NCI-H524 treated with DMSO at 0.1 percent for 48 hours (cell line): ENCODE measurements at regions not wholly inside any gene's neighbourhood (a gene's known extent, or its start where the extent isn't known, plus 50 kb on each side); places are given as distances from the start of the nearest gene placed in this dataset.

Experiments used
- DNase-seq: peaks from one replicate; lab custom pipeline; 2025; lab: John Stamatoyannopoulos, UW

DNA sequence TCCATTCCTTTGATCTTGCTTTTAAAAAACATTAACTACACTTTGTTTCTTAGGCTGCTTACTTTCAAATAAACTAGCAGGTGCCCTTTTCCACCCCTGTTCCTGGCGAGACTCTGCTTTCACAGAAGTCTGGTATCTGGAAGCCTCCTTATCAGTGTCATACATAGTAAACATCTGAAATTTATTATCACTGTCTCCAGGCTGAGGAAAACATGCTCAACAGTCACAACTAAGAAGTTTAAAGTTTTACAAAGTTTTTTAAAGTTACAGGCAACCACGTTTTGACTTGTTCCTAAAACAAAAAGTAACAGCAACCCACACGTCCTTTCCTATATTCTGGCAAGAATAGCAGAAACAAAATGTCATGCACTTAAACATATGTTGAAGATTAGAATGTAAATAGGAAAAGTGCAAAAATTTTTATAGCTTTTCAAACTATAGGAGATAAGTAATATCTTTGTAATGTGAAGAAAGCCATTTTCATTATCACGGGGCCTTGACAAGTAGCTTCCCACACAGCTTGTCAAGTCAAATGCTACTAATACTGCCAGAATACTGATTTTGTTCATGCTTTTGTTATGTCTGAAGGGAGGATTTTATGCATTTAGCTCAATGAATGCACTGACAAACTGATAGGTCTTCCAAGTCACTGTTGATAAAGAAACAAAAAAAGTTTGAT is 275.2 kb upstream of the KCNMB2 start:
- no peak for DNase-seq

DNA sequence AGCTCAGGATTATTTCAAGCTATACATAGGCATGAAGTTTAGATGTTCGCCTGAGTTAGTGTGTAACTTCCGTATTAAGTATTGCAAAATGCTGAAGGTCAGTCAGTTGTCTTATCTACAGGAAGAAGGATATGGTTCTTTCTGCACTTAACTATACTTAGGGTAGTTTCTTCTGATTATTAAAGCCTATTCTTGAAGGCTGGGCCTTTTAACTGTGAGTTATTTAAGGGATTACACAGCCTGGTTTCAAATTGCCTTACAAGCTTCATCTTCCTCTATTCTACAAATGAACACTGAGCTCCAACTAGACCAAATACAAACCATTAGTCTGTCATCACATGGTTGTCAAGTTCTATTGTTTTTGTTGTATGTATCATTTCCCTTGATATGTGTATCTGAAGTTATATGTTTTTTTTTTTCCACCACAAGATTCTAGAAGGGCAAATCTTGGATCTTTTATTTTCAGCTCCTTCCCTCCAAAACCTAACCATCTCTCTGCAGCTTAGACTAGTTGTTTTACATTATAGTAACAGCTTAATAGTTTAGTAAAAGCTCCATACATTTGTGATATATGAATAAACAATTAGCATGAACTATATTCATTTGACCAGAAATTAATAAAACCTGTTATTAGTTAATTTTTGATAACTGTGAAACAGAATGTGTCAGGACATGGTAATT is 272.9 kb upstream of the KCNMB2 start:
- DNase-seq = no peak

DNA sequence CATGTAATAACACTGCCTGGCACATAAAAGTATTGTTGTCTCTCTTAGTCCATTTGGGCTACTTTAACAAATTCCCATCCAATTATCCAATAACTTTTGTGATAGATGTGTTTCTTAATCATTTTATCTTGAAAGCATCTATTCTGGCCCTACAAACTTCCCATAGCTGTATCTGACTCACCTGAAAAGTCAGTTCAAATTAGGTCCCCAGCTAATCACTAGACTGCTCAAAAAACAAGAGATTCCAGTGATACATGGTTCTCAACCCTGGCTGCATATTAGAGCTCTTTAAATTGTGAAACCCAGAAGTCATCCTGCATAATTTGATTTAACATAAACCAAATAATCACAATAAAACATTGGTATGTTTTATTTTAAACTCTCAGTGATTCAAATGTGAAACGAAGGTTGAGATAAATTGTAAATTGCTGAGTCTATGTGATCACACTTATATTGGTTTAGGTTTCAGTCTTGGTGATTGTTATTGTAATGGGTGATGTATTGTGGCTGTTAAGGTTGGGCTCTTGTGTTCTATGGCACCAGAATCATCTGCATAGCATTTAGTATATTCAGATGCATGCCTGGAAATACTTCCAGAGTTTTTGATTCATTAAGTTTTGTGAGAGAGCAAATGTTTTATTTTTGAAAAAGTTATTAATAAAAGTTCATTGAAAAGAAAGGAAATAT is 268.9 kb upstream of the KCNMB2 start:
- DNase-seq = no peak

DNA sequence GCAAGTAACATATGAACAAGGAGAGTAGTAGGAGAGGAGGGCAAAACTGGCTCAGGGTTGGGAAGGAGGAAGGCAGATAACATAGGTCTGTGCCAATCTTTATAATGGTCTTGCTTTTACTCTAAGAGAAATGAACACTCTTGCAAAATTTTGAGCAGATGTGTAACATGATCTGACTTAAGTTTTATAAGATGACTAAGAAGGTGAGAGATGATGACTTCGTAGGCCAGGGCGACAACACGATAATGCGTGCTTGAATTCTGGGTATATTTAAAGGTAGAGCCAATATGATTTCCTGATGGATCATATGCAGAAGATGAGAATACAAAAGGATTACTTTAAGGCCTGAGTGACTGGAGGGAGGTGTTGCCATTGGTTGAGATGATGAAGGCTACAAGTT is 265.4 kb upstream of the KCNMB2 start:
- no peak for DNase-seq

DNA sequence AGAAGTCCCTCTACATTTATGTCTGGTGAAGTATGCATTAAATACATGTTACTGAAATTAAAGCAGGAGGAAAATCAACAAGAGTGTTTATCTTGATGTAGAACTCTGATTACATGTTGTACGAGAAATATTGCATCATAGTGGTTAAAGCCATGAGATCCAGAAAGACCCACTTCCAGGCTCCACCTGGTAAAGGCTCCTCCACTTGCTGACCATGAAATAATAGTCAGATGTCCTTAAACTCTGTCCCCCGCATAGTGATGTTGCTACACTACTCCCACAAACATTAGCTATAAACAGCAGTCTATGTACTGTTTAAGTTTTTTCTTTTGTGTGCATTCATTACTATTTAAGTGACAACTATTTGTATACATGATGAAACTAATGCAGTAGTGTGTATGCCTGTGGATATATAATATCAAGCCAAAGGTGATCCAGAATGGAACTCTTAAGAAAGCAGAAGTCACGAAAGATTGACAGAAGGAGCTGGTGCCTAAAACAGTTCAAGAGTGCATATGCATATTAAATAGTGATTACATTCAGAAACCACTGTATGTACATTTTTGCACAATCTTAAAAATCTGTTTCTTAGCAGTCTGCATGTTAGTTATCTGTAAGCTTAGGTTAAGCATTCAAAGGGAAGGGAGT is 264.4 kb upstream of the KCNMB2 start:
- DNase-seq = no peak

DNA sequence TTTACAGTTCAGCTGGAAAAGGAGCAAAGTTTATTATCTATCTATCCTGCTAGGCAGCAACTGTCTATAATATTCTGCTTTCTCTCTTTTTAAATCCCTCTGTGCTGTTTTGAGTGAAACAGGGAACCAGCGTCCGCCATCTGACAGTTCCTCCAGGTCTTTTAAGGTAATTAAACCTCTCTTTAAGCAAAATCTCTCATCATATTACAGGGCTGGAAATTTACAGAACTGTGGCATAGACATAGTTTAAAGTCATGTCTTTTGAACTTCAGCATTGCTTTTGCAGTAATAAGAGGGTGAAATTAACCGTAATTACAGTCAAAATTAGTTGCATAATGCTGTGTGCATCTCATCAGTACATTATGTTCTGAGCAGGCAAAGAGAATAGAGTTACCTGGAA is 263.4 kb upstream of the KCNMB2 start:
- DNase-seq = no peak

DNA sequence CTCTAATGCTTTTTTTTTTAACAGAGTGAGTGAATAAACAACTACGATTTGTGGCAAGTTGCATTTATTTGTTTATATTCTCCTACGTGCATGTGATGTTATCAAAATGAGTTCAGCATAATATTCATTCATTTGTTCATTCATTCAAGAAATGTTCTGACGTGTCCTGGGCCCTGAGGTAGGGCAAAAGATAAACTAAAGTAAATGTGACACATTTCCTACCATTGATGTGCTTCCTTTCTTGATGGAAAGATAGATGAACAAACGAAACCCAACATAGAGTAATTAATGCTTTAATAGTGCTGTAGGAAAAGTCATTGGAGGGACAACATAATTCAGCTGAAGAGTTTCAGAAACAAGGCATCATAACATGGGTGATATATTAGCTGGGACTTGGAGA is 261.5 kb upstream of the KCNMB2 start:
- no peak for DNase-seq

DNA sequence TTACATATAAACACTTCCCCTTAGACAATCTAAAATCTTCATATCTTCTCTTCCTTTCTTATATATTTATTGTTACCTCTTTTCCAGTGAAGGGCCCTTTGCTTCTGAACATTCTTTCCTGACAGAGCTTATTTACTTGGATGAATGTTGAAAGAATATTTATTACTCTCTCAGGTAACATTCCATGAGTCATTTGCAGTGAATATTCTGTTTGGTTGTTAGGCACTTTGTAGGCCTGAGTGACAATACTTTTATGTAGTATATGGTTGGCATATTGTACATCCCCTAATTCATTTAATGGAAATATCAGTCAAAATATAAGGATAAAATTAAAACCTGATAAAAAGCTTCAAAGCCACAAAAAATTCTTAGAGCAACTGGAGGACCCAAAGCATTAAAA is 260.9 kb upstream of the KCNMB2 start:
- no peak for DNase-seq

DNA sequence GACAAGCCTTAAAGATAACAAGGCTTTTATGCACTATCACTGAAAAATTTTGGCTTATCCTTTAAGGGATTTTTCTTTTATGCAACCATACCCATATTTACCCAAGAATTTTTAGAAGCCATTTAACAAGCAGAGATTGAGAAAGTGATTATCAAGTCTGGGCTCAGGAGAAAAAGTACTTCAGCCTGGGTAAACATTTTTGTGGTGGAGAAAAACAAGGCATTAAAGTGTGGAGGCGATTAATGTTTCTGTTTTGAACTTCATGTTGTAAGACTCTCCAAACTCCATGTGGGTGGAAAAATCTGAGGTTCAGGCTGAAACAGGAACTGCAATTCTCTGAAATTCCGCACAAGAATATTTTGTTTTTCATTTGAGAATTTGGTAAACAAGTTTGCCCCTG is 260.4 kb upstream of the KCNMB2 start:
- DNase-seq = no peak

DNA sequence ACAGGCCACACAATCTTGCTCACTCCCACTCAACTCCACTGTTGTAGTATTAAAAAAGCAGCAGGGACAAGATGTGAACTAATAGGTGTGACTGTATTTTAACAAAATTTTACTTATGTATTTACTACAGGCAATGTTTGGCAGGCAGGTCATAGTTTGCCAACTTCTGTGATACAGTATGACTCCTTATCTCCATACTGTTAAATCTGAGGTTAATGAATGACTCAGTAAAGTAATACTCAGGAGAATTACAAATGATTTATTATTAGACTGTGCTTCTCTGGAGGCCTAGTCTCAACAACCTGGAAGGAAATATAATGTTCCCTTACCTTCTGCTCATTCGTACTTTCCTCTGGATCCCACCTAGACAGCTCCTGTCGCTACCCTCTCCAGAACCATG is 258.6 kb upstream of the KCNMB2 start:
- DNase-seq = no peak

DNA sequence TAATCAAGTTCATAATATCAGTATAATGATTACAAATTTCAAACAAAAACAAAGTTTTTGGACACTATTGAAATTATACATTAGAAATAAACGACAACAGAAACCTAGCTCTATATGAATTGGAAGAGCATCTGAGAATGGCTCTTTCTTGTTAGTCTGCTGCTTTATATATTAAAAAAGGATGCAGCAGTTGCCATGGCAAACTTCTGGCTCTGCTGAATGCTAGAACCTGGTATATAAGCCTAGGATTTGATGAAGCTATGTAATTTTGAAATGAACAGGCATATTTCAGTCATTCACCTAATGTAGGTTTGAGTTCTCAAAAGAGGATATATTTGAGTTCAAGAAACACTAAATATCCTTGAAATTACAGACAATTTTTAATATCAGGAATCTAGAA is 252.7 kb upstream of the KCNMB2 start:
- DNase-seq = no peak

DNA sequence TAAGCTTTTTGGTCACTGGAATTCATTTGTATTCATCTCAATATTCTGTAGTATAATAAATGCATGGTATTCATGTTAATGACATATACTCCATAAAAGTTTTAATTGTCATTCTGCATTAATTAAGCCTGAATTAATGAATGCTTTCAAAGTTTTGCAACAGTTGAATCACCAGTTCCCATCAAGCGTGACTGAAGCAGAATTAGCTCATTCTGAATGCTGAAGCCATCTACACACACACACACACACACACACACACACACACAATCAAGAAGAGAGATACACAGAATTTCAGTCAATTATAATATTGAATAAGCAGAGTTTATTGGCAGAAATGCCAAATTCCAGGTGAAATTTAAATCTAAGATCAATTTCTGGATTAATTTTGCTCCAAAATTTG is 252.1 kb upstream of the KCNMB2 start:
- DNase-seq = no peak

DNA sequence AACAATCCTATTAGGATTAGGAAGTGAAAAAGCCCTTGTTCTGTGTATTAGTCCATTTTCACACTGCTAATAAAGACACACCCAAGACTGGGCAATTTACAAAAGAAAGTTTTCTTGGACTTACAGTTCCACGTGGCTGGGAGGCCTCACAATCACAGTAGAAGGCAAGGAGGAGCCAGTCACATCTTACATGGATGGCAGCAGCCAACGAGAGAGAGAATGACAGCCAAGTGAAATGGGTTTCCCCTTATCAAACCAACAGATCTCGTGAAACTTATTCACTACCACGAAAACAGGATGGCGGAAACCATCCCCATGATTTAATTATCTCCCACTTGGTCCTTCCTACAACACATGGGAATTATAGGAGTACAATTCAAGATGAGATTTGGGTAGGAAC is 248.2 kb upstream of the KCNMB2 start:
- DNase-seq = no peak

DNA sequence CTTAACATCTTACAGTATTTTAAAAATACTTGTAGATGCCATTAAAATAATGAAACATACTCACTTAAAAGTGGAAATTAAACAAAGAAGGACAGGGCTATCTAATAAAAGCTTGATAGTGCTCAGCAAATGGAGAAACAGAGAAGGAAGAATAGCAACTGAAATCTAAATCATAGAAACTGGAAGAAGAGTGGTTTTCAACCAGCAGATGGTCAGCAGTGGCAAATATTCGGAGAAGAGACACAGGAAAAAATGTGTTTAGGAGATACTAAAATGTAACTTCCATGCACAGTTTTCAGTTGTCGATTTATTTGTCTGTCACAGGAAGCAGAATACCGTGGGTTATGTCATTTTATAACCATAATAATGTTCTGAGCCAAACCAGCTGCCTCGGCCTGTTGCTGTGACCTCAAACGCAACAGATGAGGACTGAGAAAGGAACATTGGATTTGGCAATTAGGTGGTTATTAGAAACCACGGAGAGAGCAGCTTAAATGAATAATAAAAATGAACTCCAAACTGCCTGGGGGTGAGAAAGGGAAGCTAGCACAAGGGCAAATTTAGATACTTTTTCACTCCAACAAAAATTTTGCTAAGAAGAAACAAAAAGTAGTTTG is 246.6 kb upstream of the KCNMB2 start:
- DNase-seq = no peak

DNA sequence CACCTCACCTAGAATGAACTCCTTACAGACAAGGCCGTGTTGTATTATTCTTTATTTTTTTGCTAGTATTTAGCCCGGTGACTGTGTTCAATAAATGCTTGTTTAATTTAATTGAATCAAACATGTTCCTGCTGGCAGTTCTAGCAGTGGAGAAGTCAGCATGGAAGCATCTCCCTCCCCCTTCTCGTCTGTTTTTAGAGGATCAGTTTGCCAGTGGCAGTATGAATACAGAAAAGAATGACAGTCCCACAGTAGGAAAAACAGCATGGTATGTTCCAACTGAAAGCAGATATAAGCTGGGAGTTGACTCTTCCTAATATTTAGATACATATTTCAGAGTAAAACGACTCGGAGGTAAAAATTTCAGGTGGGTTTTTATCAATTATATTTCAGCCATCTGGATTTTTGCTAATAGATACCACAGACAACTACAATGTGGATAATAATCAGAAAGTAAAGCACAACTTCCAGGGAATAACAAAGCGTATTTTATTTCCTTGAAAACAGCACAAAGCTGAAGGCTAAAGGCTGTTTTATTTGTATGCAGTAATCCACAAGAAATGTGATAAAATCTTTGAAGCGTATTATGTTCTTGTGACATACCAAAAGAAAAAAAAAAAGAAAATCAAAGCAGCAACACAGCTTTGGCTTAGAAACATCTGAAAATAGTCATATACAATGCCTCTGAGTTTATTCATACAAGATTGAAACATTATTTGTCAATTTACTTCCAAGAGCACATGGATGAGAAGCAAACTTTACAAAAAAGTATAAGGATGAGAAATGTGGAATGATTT is 244.5 kb upstream of the KCNMB2 start:
- DNase-seq = no peak

DNA sequence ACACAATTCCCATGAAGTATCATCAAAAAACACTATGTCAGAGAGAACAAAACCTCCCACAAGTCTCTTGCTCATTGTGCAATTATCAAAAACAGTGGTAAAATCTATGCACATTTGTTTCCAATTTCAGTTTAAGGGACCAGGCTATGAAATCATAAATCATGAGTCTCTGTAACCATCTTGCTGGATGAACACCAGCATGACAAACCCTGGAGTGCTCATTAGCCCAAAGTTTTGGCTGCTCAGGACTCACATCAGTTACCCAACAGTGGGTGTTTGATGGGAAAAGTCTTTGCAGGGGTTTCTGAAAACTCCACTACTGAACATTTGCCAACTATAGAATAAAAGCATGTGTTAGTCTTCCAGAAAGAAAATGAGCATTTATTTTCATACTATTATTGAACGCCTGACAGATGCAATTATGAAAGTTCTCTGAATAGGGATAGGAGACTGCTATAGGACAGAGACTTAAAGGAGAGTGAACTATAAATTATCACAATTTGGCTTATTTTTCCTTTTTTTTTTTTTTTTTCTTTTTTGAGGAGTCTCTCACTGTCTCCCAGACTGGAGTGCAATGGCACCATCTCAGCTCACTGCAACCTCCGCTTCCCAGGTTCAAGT is 240.8 kb upstream of the KCNMB2 start:
- no peak for DNase-seq

DNA sequence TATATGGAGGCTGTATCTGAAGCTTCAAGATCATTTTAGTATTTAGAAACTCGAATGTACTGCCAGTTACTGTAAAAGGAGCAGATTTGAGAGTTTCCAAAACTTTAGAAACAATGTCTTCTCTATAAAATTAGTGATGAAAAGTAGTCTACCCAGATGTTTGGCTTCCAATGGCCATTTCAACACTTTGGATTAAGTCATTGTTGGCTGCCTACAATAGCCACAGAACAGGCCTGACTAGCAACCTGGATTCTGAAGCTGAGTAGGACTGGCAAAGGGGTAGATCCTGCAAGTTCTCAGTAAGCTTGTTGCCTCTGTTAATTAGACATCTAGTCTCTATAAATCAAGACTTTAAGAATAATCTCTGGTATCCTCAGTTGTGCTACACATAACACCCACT is 239.0 kb upstream of the KCNMB2 start:
- no peak for DNase-seq

DNA sequence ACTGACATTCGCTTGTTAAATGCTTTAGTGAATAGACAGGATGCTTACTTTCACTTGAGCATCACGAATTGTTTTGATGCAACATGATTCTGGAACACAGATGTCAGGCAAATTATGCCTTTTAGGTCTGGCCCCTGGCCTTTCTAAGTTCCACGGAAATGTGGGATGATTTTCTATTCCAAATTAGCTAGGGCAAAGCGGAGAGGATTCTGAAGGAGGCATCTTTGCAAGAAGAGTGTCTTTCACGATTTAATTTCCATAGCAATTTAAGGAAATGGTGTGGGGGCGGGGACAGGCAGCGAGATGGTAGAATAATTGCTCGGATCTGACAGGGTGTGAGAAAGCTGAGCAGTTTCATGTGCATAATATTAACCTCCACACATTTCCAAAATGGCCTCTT is 238.5 kb upstream of the KCNMB2 start:
- DNase-seq = no peak

DNA sequence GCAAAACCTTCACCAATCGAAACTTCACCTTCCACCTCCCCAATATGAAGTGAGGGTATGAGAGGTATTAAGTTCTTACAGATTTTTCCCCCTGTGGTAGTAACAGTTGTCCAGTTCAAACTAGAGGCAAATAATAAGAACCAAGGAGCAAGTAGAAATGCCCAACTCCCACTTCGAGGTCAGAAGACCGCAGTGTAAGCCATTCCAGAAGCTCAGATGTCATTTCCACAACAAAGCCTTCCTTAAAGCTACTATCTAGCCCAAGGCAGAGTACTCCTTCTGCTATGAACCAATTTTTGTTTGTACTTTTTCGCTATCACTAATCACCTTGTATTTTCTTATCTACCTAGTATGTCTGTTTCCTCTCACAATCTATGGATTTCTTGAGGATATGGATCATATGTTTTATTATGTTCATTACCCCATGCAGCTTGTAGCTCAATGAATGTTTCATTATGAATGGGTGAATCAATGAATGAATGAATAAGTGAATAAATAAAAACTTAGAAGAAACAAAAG is 235.7 kb upstream of the KCNMB2 start:
- DNase-seq = no peak

DNA sequence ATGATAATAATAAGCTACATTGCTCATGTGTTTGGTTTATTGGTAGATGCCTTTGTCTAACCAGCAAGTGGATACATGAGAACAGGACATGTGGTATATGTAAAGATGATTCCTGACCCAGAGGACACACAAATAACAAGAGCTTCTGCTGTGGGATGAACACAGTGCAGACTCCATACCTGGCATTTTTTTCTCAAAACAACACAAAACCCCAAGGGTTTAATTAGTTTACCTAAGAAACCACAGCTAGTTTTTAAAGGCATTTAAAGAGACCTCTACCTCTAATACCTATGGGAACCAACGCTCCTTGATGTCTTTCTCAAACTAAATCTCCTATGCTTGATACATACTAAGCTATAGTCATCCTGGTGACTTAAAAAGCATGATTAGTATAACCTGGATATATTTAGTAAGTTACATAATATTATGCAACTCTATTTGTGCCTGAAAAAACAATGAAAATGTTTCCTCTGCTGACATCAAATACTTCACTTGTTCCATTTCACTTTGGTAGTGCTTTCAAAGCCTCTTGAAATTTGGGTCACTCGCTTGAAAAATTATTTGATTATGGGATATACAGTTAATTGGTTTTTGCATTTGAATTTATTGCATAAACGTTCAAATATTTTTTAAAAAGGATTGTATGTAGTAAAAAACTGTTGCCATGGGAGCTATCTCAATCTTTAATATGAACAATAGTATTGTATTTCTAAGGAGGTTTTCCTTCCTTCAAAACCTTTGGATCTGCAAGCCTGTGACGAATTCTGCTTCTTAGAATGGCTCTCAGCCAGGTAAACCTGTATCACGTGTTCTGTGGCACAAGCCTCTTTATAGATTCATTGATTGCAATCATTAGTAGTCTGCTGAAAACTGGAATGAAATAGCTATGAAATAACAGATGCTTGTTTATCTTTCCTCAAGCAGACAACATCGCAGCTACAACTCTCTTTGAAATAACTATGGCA is 233.0 kb upstream of the KCNMB2 start:
- no peak for DNase-seq
